ENCODE measurements at regions not wholly inside any gene's neighbourhood (a gene's known extent, or its start where the extent isn't known, plus 50 kb on each side); places are given as distances from the start of the nearest gene placed in this dataset.
"Not testable (repeated sequence)": the region's sequence is repeated elsewhere in the genome, so short reads cannot be mapped to it uniquely, and the experiment has no call there.

GRCh38 chr5:98309785-98310598 lies 463.5 kb upstream of the RGMB start:
- DNase-seq (ENCODE audit: low spot score) = no peak

GRCh38 chr5:98314292-98314691 lies 459.2 kb upstream of the RGMB start:
- DNase-seq (ENCODE audit: low spot score) = no peak

GRCh38 chr5:98318386-98318785 lies 455.1 kb upstream of the RGMB start:
- DNase-seq (ENCODE audit: low spot score) = no peak

- DNase-seq (ENCODE audit: low spot score) = no peak
These were observed 454.0 kb upstream of the RGMB start for GRCh38 chr5:98319299-98320011.

GRCh38 chr5:98320343-98320742 lies 453.1 kb upstream of the RGMB start:
- no peak for DNase-seq (ENCODE audit: low spot score)

GRCh38 chr5:98321361-98321760 lies 452.1 kb upstream of the RGMB start:
- no peak for DNase-seq (ENCODE audit: low spot score)

GRCh38 chr5:98325187-98325586 lies 448.3 kb upstream of the RGMB start:
- not testable (repeated sequence) for DNase-seq (ENCODE audit: low spot score)

GRCh38 chr5:98328015-98328414 lies 445.4 kb upstream of the RGMB start:
- DNase-seq (ENCODE audit: low spot score) = no peak

- no peak for DNase-seq (ENCODE audit: low spot score)
These were observed 442.6 kb upstream of the RGMB start for GRCh38 chr5:98330871-98331270.

- no peak for DNase-seq (ENCODE audit: low spot score)
These were observed 439.5 kb upstream of the RGMB start for GRCh38 chr5:98333921-98334320.

GRCh38 chr5:98334946-98335345 lies 438.5 kb upstream of the RGMB start:
- no peak for DNase-seq (ENCODE audit: low spot score)

GRCh38 chr5:98339141-98339848 lies 434.2 kb upstream of the RGMB start:
- DNase-seq (ENCODE audit: low spot score) = no peak

GRCh38 chr5:98341038-98342032 lies 432.1 kb upstream of the RGMB start:
- DNase-seq (ENCODE audit: low spot score) = no peak

- not testable (repeated sequence) for DNase-seq (ENCODE audit: low spot score)
These were observed 430.4 kb upstream of the RGMB start for GRCh38 chr5:98342958-98343660.

GRCh38 chr5:98349251-98349989 lies 424.0 kb upstream of the RGMB start:
- DNase-seq (ENCODE audit: low spot score) = no peak

- no peak for DNase-seq (ENCODE audit: low spot score)
These were observed 423.5 kb upstream of the RGMB start for GRCh38 chr5:98349990-98350365.

GRCh38 chr5:98354922-98355321 lies 418.5 kb upstream of the RGMB start:
- no peak for DNase-seq (ENCODE audit: low spot score)

- no peak for DNase-seq (ENCODE audit: low spot score)
These were observed 412.9 kb upstream of the RGMB start for GRCh38 chr5:98360548-98360947.

GRCh38 chr5:98363157-98363556 lies 410.3 kb upstream of the RGMB start:
- DNase-seq (ENCODE audit: low spot score) = no peak

GRCh38 chr5:98364549-98364948 lies 408.9 kb upstream of the RGMB start:
- no peak for DNase-seq (ENCODE audit: low spot score)
